ENCODE measurements at regions not wholly inside any gene's neighbourhood (a gene's known extent, or its start where the extent isn't known, plus 50 kb on each side); places are given as distances from the start of the nearest gene placed in this dataset.

DNA sequence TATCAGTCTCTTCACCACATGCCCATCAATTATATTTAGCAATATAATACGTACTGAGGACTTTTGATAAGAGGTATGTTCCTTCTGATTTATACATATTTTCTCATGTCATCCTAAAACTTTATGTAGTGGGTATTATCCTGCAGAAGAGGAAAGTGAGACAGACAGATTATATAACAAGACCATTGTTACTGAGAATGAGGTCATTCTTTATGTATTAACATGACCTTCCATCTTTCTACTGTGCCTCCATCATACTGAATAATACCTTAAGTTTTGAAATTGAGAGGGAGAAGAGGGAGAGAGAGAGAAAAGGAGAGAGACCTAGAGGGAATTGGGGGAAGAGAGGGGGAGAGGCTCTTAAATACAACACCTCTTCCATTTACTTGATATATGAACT is 90.9 kb upstream of the CARMIL1 start:
- Histone ChIP-seq H3K9ac (ENCODE audit: control insufficient read depth, insufficient read depth, low read length) (no peak overlapping the region), H4K20me1 (ENCODE audit: control insufficient read depth, insufficient read depth) (no peaks in the 10 kb centered on the region), H3K36me3 (ENCODE audit: control insufficient read depth in 2 of 2, insufficient read depth in 2 of 2, low read length in 1 of 2) (no peaks in the 10 kb centered on the region), H3K79me2 (ENCODE audit: control insufficient read depth, insufficient read depth, low read length) (no peaks in the 10 kb centered on the region), H3K27ac (ENCODE audit: control insufficient read depth, insufficient read depth) (no peak overlapping the region), H2AFZ (ENCODE audit: control insufficient read depth, low read depth, low read length) (no peak overlapping the region), H3K27me3 (replicated peaks in 1 of 2; ENCODE audit: control insufficient read depth in 2 of 2, insufficient read depth in 2 of 2, low read length in 1 of 2) (peaks cover 2 to 3% of the 10 kb centered on the region in 2 experiments; a peak in 3 of 4 replicates), H3K4me3 (no peak overlapping the region), H3K4me1 (ENCODE audit: control insufficient read depth, insufficient read depth, low read length) (no peaks in the 10 kb centered on the region), H3K9me3 (replicated peaks; ENCODE audit: control insufficient read depth, insufficient read depth, low read length) (no peaks in the 10 kb centered on the region; the same call in 2 of the 3 replicates), H3K4me2 (ENCODE audit: control insufficient read depth, insufficient read depth) (no peak overlapping the region)
- ChIA-PET SMC1A (ENCODE audit: uncharacterized antibody, unreplicated experiment) (no interaction called here), RAD21 (ENCODE audit: unreplicated experiment) (no interaction called here), POLR2A (no interaction called here), CTCF (no interaction called here)
- DNase-seq (ENCODE audit: low read depth, low spot score), result no peak
- BruUV-seq (replicated peaks), result no TSS peak
- intact Hi-C loops (cut with micrococcal nuclease; ENCODE audit: unreplicated experiment) (no loop called here), in situ Hi-C loops (cut with MboI) (no loop called here)
- 3% methylated on average over 1 of the region's 1 CpG for WGBS (ENCODE audit: insufficient coverage, insufficient replicate concordance, low lambda C conversion rate, missing lambda C conversion rate)
- no peak for ATAC-seq
- TF ChIP-seq FOS (IDR thresholded peaks at IDR 0.05; ENCODE audit: borderline replicate concordance, extremely low read depth, insufficient read length) (no peak), CREB1 (IDR thresholded peaks at IDR 0.05; ENCODE audit: low read depth) (no peak), NFYA (IDR thresholded peaks at IDR 0.05; ENCODE audit: borderline replicate concordance, low read depth, low read length) (no peak), ZNF217 (IDR thresholded peaks at IDR 0.05) (no peak), ASH2L (IDR thresholded peaks at IDR 0.05; ENCODE audit: borderline replicate concordance, low read depth) (no peak), ZNF24 (IDR thresholded peaks at IDR 0.05) (no peak), ZNF384 (IDR thresholded peaks at IDR 0.05; ENCODE audit: borderline replicate concordance, low read depth, low read length) (no peak), EP300 (IDR thresholded peaks at IDR 0.05; ENCODE audit: borderline replicate concordance in 1 of 2, control insufficient read depth in 1 of 2, low read depth in 2 of 2, low read length in 2 of 2) (no peak), NFYB (IDR thresholded peaks at IDR 0.05; ENCODE audit: insufficient read depth, low read depth, low read length) (no peak), TCF3 (IDR thresholded peaks at IDR 0.05; ENCODE audit: borderline replicate concordance, insufficient read depth, low read depth, low read length) (no peak)
- TF ChIP-seq, protein P1, sequence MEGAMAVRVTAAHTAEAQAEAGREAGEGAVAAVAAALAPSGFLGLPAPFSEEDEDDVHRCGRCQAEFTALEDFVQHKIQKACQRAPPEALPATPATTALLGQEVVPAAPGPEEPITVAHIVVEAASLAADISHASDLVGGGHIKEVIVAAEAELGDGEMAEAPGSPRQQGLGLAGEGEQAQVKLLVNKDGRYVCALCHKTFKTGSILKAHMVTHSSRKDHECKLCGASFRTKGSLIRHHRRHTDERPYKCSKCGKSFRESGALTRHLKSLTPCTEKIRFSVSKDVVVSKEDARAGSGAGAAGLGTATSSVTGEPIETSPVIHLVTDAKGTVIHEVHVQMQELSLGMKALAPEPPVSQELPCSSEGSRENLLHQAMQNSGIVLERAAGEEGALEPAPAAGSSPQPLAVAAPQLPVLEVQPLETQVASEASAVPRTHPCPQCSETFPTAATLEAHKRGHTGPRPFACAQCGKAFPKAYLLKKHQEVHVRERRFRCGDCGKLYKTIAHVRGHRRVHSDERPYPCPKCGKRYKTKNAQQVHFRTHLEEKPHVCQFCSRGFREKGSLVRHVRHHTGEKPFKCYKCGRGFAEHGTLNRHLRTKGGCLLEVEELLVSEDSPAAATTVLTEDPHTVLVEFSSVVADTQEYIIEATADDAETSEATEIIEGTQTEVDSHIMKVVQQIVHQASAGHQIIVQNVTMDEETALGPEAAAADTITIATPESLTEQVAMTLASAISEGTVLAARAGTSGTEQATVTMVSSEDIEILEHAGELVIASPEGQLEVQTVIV (IDR thresholded peaks at IDR 0.05; ENCODE audit: borderline replicate concordance, partially characterized antibody), result no peak
- TF ChIP-seq, protein P2, sequence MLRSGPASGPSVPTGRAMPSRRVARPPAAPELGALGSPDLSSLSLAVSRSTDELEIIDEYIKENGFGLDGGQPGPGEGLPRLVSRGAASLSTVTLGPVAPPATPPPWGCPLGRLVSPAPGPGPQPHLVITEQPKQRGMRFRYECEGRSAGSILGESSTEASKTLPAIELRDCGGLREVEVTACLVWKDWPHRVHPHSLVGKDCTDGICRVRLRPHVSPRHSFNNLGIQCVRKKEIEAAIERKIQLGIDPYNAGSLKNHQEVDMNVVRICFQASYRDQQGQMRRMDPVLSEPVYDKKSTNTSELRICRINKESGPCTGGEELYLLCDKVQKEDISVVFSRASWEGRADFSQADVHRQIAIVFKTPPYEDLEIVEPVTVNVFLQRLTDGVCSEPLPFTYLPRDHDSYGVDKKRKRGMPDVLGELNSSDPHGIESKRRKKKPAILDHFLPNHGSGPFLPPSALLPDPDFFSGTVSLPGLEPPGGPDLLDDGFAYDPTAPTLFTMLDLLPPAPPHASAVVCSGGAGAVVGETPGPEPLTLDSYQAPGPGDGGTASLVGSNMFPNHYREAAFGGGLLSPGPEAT (IDR thresholded peaks at IDR 0.05; ENCODE audit: low read depth), result no peak
- TF ChIP-seq, protein P3, sequence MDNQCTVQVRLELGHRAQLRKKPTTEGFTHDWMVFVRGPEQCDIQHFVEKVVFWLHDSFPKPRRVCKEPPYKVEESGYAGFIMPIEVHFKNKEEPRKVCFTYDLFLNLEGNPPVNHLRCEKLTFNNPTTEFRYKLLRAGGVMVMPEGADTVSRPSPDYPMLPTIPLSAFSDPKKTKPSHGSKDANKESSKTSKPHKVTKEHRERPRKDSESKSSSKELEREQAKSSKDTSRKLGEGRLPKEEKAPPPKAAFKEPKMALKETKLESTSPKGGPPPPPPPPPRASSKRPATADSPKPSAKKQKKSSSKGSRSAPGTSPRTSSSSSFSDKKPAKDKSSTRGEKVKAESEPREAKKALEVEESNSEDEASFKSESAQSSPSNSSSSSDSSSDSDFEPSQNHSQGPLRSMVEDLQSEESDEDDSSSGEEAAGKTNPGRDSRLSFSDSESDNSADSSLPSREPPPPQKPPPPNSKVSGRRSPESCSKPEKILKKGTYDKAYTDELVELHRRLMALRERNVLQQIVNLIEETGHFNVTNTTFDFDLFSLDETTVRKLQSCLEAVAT (IDR thresholded peaks at IDR 0.05), result no peak
- no peak for FAIRE-seq

Measured in GM12878 (cell line).